ENCODE measurements at regions not wholly inside any gene's neighbourhood (a gene's known extent, or its start where the extent isn't known, plus 50 kb on each side); places are given as distances from the start of the nearest gene placed in this dataset.

- Histone ChIP-seq H3K4me3 (ENCODE audit: low read length) (no peak overlapping the region), H3K9me3 (ENCODE audit: control insufficient read depth, low read length) (peaks cover 10% of the 10 kb centered on the region), H3K4me1 (ENCODE audit: control insufficient read depth, insufficient read depth, low read length) (no peaks in the 10 kb centered on the region), H3K9ac (ENCODE audit: extremely low read depth, low read length, poor library complexity, severe bottlenecking) (no peak overlapping the region), H3K36me3 (ENCODE audit: control insufficient read depth, insufficient read depth, low read length) (no peaks in the 10 kb centered on the region), H3K27me3 (ENCODE audit: control insufficient read depth, insufficient read depth, low read length, poor library complexity, severe bottlenecking) (no peaks in the 10 kb centered on the region), H3K27ac (ENCODE audit: low read depth, low read length) (peak overlapping the region; percentile 73)
- DNase-seq, result no peak
- TF ChIP-seq, protein P1, sequence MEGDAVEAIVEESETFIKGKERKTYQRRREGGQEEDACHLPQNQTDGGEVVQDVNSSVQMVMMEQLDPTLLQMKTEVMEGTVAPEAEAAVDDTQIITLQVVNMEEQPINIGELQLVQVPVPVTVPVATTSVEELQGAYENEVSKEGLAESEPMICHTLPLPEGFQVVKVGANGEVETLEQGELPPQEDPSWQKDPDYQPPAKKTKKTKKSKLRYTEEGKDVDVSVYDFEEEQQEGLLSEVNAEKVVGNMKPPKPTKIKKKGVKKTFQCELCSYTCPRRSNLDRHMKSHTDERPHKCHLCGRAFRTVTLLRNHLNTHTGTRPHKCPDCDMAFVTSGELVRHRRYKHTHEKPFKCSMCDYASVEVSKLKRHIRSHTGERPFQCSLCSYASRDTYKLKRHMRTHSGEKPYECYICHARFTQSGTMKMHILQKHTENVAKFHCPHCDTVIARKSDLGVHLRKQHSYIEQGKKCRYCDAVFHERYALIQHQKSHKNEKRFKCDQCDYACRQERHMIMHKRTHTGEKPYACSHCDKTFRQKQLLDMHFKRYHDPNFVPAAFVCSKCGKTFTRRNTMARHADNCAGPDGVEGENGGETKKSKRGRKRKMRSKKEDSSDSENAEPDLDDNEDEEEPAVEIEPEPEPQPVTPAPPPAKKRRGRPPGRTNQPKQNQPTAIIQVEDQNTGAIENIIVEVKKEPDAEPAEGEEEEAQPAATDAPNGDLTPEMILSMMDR (conservative IDR thresholded peaks at IDR 0.05), result no peak
- WGBS, 2 experiments (ENCODE audit: insufficient coverage in 1 of 2, insufficient read length in 1 of 2), result 83% methylated on average over 2 of the region's 2 CpGs; no CpG with 5 or more reads in 1 of the 2 experiments
- H3K4me3 Mint-ChIP-seq, result no peak overlapping the region
- H3K27ac Mint-ChIP-seq, result no peak overlapping the region
- no peaks in the 10 kb centered on the region for H3K27me3 Mint-ChIP-seq (ENCODE audit: insufficient read depth)
- H3K36me3 Mint-ChIP-seq (ENCODE audit: low read depth), result no peaks in the 10 kb centered on the region
- no peaks in the 10 kb centered on the region for H3K4me1 Mint-ChIP-seq
- H3K9me3 Mint-ChIP-seq, result peaks cover 4% of the 10 kb centered on the region
These were observed 534.3 kb downstream of the BMP2 start for GRCh38 chr20:7301807-7302206.

- no peaks in the 10 kb centered on the region for H3K4me1 Mint-ChIP-seq
These were observed 534.8 kb downstream of the BMP2 start for GRCh38 chr20:7302250-7302649.

GRCh38 chr20:7305976-7306375, 538.5 kb downstream of the BMP2 start:
- H3K9ac ChIP-seq (ENCODE audit: extremely low read depth, low read length, poor library complexity, severe bottlenecking), result no peak overlapping the region
- H3K36me3 ChIP-seq (ENCODE audit: control insufficient read depth, insufficient read depth, low read length), result no peaks in the 10 kb centered on the region
- Mint-ChIP-seq H3K4me1 (no peaks in the 10 kb centered on the region), H3K27ac (no peak overlapping the region), H3K4me3 (no peak overlapping the region), H3K9me3 (no peaks in the 10 kb centered on the region), H3K27me3 (ENCODE audit: insufficient read depth) (no peaks in the 10 kb centered on the region), H3K36me3 (ENCODE audit: low read depth) (no peaks in the 10 kb centered on the region)
- TF ChIP-seq, protein P1 (conservative IDR thresholded peaks at IDR 0.05), result no peak
- H3K27me3 ChIP-seq (ENCODE audit: control insufficient read depth, insufficient read depth, low read length, poor library complexity, severe bottlenecking), result no peaks in the 10 kb centered on the region
- H3K27ac ChIP-seq (ENCODE audit: low read depth, low read length), result no peak overlapping the region
- no peaks in the 10 kb centered on the region for H3K9me3 ChIP-seq (ENCODE audit: control insufficient read depth, low read length)
- no peak overlapping the region for H3K4me3 ChIP-seq (ENCODE audit: low read length)
- 87 to 88% methylated on average over 4 of the region's 4 CpGs for WGBS, 2 experiments (ENCODE audit: insufficient coverage in 1 of 2, insufficient read length in 1 of 2)
- no peaks in the 10 kb centered on the region for H3K4me1 ChIP-seq (ENCODE audit: control insufficient read depth, insufficient read depth, low read length)
- no peak for DNase-seq

More at GRCh38 chr20:7302250-7302649, 534.8 kb downstream of the BMP2 start:
- Histone ChIP-seq H3K36me3 (ENCODE audit: control insufficient read depth, insufficient read depth, low read length) (no peaks in the 10 kb centered on the region), H3K27ac (ENCODE audit: low read depth, low read length) (peak overlapping the region; percentile 83), H3K9me3 (ENCODE audit: control insufficient read depth, low read length) (peaks cover 10% of the 10 kb centered on the region), H3K27me3 (ENCODE audit: control insufficient read depth, insufficient read depth, low read length, poor library complexity, severe bottlenecking) (no peaks in the 10 kb centered on the region), H3K4me3 (ENCODE audit: low read length) (no peak overlapping the region), H3K4me1 (ENCODE audit: control insufficient read depth, insufficient read depth, low read length) (no peaks in the 10 kb centered on the region), H3K9ac (ENCODE audit: extremely low read depth, low read length, poor library complexity, severe bottlenecking) (no peak overlapping the region)
- Mint-ChIP-seq H3K27ac (no peak overlapping the region), H3K36me3 (ENCODE audit: low read depth) (no peaks in the 10 kb centered on the region), H3K27me3 (ENCODE audit: insufficient read depth) (no peaks in the 10 kb centered on the region), H3K9me3 (peaks cover 4% of the 10 kb centered on the region), H3K4me3 (no peak overlapping the region)
- TF ChIP-seq, protein P1 (conservative IDR thresholded peaks at IDR 0.05), result no peak
- 55 to 78% methylated on average over 2 of the region's 2 CpGs for WGBS, 2 experiments (ENCODE audit: insufficient coverage in 1 of 2, insufficient read length in 1 of 2)
- peak; percentile 65 for DNase-seq

Data from endodermal cell (in vitro differentiated cells).